GM12874 (cell line): ENCODE measurements at regions not wholly inside any gene's neighbourhood (a gene's known extent, or its start where the extent isn't known, plus 50 kb on each side); places are given as distances from the start of the nearest gene placed in this dataset.

ENCODE experiments used
- CTCF ChIP-seq: IDR thresholded peaks from 2 replicates; pipeline ENCODE4 v1.5.1; 2011; ENCODE audit warnings: low read depth, mild to moderate bottlenecking, control low read depth, low read length, moderate library complexity; ENCODE audit not compliant: insufficient read depth

- no peak for TF ChIP-seq CTCF
Measured at GRCh38 chr2:121030523-121030922, 254.5 kb downstream of the TFCP2L1 start.

GRCh38 chr2:121031568-121032340 lies 253.2 kb downstream of the TFCP2L1 start:
- TF ChIP-seq CTCF: no peak

- TF ChIP-seq CTCF: no peak
Measured at GRCh38 chr2:121033461-121033996, 251.5 kb downstream of the TFCP2L1 start.

- TF ChIP-seq CTCF: no peak
Measured at GRCh38 chr2:121034551-121034950, 250.5 kb downstream of the TFCP2L1 start.

GRCh38 chr2:121036226-121036692 lies 248.7 kb downstream of the TFCP2L1 start:
- TF ChIP-seq CTCF: no peak

- TF ChIP-seq CTCF: no peak
Measured at GRCh38 chr2:121037480-121037879, 247.5 kb downstream of the TFCP2L1 start.

GRCh38 chr2:121038031-121038430 lies 247.0 kb downstream of the TFCP2L1 start:
- TF ChIP-seq CTCF: no peak
